HG03095 (cell line): ENCODE measurements at regions not wholly inside any gene's neighbourhood (a gene's known extent, or its start where the extent isn't known, plus 50 kb on each side); places are given as distances from the start of the nearest gene placed in this dataset.

Experiments
- ATAC-seq: cut with Tn5 transposase; IDR thresholded peaks from one replicate; pipeline ENCODE4 v1.9.1; 2021; ENCODE audit warnings: moderate library complexity; ENCODE audit not compliant: unreplicated experiment

GRCh38 chr21:26225046-26225445, 54.5 kb upstream of the APP start:
- ATAC-seq = no peak

- ATAC-seq = no peak
Observed at GRCh38 chr21:26224366-26224765, 53.8 kb upstream of the APP start.
